AG04449 (cell line): ENCODE measurements at regions not wholly inside any gene's neighbourhood (a gene's known extent, or its start where the extent isn't known, plus 50 kb on each side); places are given as distances from the start of the nearest gene placed in this dataset.
"Not testable (repeated sequence)": the region's sequence is repeated elsewhere in the genome, so short reads cannot be mapped to it uniquely, and the experiment has no call there.

ENCODE experiments used
- CTCF ChIA-PET: fragments of 350-600 bp; formaldehyde crosslinking; extraction: SDS; loops from one replicate; lab custom pipeline; 2021; ENCODE audit warnings: antibody characterized with exemption; lab: Yijun Ruan, JAX
- POLR2A ChIA-PET: fragments of 400-600, 350-600 bp; formaldehyde crosslinking; extraction: SDS; loops from one replicate; lab custom pipeline; 2020; ENCODE audit warnings: antibody characterized with exemption, inconsistent platforms; lab: Yijun Ruan, JAX
- DNase-seq: peaks from one replicate; pipeline ENCODE4 v3.0.0-alpha.2; 2010; ENCODE audit warnings: low read depth, low spot score
- H3K4me3 ChIP-seq: 2 replicates; pipeline ENCODE4 v1.5.1; 2011; ENCODE audit warnings: low read depth, mild to moderate bottlenecking, control low read depth, low read length

GRCh38 chr2:111291566-111291965 lies 170.9 kb downstream of the BCL2L11 start:
- H3K4me3 ChIP-seq, POLR2A ChIA-PET, DNase-seq, CTCF ChIA-PET: not testable (repeated sequence)

DNA sequence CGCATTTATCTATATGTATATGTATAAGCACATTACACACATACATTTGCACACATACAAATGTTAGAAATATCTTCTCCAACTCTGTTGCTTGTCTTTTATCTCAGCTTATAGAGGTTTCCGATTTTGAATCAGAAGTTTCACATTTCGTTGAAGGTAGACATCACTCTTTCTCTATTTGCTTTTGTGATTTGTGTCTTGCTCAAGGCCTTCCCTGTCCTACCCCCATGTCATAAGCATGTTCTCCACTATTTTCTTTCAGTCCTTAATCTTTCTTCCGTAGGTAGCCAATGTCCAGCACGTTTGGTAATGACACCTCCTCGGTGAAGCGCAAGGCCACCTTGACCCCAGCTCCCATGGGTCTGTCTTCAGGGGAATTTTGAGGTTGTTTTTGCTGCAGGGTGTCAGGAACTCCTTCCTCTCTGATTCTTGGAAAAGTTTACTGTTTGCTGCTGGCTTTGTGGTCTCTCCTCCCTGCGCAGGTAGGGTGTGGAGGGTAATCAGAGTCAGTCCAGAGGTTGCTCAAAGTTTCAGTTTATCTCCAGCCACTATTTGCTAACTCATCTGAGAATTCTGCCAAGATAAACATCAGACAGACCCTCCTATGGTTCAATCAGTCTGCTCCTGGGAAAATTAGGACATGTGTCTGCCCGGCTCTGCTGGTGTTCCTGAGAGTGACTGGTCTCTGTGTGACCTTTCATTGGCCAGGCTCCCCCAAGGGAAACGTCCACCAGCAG lies 171.7 kb downstream of the BCL2L11 start:
- POLR2A ChIA-PET, H3K4me3 ChIP-seq, CTCF ChIA-PET, DNase-seq: not testable (repeated sequence)

- H3K4me3 ChIP-seq, CTCF ChIA-PET, DNase-seq, POLR2A ChIA-PET: not testable (repeated sequence)
Observed at GRCh38 chr2:111294699-111295098, 174.0 kb downstream of the BCL2L11 start.

DNA sequence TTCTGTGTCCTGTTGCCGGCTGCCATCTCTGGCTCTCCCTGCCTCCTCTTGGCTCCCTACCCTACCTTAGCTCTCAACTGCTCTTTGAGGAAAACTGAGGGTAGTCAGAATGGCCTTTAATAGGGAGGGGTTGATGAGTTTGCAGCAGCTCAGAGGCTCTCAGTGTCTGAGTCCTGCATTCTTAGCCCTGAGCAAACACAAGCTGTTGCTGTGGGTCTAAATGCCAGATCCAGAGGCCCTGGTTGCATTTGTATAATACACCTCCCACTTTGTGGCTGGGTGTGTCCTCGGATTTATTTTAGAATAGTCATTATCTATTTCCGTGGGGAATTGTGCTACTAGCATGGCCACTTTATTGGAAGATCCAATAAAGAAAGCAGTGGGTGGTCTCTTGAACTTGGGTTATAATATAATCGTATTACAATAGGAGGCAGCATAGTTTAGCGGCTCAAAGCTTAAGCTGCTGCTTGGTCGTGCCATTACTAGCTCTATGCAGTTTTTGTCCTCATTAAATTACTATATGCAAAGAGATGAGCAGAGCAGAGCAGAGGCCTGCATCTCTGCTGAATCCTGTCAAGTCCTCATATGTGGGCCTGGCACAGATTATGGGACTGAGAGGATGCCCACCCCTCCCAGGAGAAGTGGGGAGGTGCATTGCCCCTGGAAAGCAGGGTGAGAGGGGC lies 175.5 kb downstream of the BCL2L11 start:
- H3K4me3 ChIP-seq, DNase-seq, POLR2A ChIA-PET, CTCF ChIA-PET: not testable (repeated sequence)

DNA sequence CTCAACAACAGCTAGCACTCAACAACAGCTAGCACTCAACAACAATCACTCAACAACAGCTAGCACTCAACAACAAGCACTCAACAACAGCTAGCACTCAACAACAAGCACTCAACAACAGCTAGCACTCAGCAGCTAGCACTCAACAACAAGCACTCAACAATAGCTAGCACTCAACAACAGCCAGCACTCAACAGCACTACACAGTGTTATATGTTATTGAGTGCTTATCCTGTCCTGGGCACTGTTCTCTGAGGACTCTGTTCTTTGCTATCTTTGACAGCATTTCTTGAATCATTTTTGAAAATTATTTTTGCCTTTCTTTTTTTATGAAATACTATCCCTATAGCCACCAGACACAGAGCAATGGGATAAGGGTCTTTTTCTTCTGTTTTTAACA lies 176.4 kb downstream of the BCL2L11 start:
- CTCF ChIA-PET, DNase-seq, POLR2A ChIA-PET, H3K4me3 ChIP-seq: not testable (repeated sequence)

DNA sequence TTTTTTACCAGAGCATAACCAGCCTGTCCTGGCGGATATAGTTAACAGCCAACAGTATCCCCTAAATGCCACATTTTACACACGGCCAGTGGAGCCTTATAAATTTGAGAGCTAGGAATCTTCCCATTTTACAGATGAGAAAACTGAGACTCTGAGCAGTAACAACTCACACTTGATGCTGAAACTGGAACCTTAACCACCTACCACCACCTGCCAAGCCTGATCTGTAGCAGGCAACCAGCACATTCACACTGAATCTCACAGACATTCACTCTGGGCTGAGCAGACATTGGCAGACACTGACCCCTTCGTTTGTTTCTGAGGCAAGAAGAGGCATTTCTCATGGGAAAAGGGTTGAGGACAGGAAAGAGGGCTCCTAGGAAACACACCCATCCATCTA lies 178.2 kb downstream of the BCL2L11 start:
- H3K4me3 ChIP-seq, DNase-seq, CTCF ChIA-PET, POLR2A ChIA-PET: not testable (repeated sequence)

GRCh38 chr2:111299635-111300034 lies 178.9 kb downstream of the BCL2L11 start:
- H3K4me3 ChIP-seq, POLR2A ChIA-PET, CTCF ChIA-PET, DNase-seq: not testable (repeated sequence)

GRCh38 chr2:111301677-111302076 lies 181.0 kb downstream of the BCL2L11 start:
- H3K4me3 ChIP-seq, CTCF ChIA-PET, POLR2A ChIA-PET, DNase-seq: not testable (repeated sequence)

DNA sequence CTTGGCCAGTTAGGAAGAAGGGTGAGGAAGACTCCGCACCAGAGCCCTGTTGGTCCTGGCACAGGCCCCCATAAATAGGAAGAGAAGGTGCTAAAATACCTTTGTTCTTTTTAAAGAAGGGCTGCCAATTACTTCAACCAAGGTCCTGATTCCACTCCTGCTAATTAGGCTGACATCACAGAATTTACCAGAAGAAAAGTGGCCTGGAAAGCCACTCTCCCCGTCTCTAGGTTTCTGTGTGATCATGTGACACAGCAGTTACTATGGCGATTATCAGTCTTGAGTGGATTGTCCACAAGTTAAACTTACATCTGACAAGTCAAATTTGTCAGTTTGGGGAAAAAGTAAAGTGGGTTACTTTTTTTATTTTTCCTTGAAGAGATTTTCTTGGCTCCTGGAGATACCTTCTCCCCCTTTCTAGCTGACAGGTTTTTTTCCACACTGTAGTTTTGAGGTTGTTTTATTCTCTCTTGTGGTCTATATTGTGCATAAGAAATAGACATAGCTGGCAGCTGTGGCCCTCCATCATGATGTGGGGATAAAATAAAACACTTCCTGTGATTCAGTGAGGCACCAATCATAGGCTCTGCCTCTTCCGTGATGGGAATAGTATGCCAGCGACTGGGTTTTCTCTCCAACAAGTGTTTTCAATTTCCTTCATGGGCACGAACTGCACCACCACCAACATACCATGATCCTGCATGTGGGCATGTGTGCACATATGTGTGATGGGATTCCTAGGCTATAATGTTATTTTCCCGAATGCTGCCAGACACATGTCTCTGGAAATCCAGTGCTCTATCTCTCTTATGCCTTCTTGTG lies 181.9 kb downstream of the BCL2L11 start:
- DNase-seq, H3K4me3 ChIP-seq, POLR2A ChIA-PET, CTCF ChIA-PET: not testable (repeated sequence)

- DNase-seq, CTCF ChIA-PET, POLR2A ChIA-PET: not testable (repeated sequence)
Observed at GRCh38 chr2:111307302-111307701, 186.6 kb downstream of the BCL2L11 start.

GRCh38 chr2:111309231-111310075 lies 188.7 kb downstream of the BCL2L11 start:
- DNase-seq, POLR2A ChIA-PET, CTCF ChIA-PET, H3K4me3 ChIP-seq: not testable (repeated sequence)

More at GRCh38 chr2:111307302-111307701, 186.6 kb downstream of the BCL2L11 start:
- not testable (repeated sequence) for H3K4me3 ChIP-seq

- POLR2A ChIA-PET, DNase-seq, H3K4me3 ChIP-seq, CTCF ChIA-PET: not testable (repeated sequence)
Observed at GRCh38 chr2:111310395-111310794, 189.7 kb downstream of the BCL2L11 start.

DNA sequence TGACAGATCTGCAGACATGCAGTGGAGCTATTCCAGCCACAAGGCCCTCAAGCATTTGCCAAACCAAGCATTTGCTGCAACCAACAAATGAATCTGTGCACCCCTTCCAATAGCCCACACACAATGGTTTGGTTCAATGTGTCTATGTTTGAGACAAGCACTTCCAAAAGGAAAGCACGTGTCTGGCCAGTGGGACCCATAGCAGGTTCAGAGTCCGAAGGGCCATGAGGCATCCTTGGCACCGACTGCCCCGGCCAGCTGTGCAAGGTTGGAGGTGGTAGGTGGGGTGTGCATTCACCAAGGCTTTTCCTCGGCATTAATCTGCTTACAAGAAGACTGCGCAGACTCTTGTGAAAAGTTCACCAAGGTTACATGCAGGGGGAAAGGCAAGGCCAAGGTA lies 190.9 kb downstream of the BCL2L11 start:
- POLR2A ChIA-PET, H3K4me3 ChIP-seq, CTCF ChIA-PET, DNase-seq: not testable (repeated sequence)

DNA sequence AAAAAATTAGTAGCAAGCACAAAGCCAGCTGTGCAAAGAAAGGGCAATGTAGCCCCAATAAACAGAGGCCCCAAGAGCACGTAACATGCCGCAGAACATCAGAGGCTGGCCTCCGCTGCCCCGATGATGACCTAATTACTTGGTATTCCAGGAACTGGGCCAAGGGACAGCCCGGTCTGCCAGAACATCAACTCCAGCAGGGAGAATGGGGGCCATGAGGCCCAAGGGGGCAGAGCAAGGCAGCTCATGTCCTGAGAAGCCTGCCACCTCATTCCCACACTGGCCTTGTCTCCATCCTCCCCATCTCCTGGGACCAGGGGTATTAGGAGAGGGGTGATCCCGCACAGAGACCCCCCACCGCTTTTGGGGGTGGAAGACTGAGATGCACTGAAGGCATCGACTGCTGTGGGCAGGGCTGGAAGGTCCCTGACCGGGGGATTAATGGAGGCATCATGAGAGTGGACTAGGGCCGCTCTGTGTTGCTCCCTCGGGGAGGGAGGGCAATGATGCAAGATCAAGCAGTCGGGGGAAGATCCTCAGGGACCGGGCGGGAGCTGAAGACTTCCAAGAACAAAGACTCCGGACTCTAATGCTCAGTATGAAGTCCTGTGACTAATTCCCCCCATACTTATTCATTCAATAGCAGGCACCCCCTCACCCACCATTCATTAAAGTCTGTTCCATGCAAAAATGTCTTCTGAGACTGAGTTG lies 192.3 kb downstream of the BCL2L11 start:
- H3K4me3 ChIP-seq, CTCF ChIA-PET, POLR2A ChIA-PET: not testable (repeated sequence)
- DNase-seq, result peak; percentile 24

- DNase-seq, H3K4me3 ChIP-seq, CTCF ChIA-PET: not testable (repeated sequence)
Observed at GRCh38 chr2:111313711-111314110, 193.0 kb downstream of the BCL2L11 start.

More at GRCh38 chr2:111313711-111314110, 193.0 kb downstream of the BCL2L11 start:
- POLR2A ChIA-PET, result not testable (repeated sequence)
